Hippocampal formation (tissue), 2 donors: ENCODE measurements at regions not wholly inside any gene's neighbourhood (a gene's known extent, or its start where the extent isn't known, plus 50 kb on each side); places are given as distances from the start of the nearest gene placed in this dataset.
A peak's percentile ranks its signal among the peaks of the same experiment; 100 is the strongest.
"Not testable (repeated sequence)": the region's sequence is repeated elsewhere in the genome, so short reads cannot be mapped to it uniquely, and the experiment has no call there.

Experiments used
- DNase-seq, 2 donors: peaks; one replicate each; lab custom pipeline; 2025; lab: John Stamatoyannopoulos, UW

DNA sequence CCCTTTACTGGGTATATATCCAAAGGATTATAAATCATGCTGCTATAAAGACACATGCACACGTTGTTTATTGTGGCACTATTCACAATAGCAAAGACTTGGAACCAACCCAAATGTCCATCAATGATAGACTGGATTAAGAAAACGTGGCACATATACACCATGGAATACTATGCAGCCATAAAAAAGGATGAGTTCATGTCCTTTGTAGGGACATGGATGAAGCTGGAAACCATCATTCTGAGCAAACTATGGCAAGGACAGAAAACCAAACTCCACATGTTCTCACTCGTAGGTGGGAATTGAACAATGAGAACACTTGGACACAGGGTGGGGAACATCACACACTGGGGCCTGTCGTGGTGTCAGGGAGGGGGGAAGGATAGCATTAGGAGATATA, 59.2 kb downstream of the CXorf49B start:
- not testable (repeated sequence) for DNase-seq

DNA sequence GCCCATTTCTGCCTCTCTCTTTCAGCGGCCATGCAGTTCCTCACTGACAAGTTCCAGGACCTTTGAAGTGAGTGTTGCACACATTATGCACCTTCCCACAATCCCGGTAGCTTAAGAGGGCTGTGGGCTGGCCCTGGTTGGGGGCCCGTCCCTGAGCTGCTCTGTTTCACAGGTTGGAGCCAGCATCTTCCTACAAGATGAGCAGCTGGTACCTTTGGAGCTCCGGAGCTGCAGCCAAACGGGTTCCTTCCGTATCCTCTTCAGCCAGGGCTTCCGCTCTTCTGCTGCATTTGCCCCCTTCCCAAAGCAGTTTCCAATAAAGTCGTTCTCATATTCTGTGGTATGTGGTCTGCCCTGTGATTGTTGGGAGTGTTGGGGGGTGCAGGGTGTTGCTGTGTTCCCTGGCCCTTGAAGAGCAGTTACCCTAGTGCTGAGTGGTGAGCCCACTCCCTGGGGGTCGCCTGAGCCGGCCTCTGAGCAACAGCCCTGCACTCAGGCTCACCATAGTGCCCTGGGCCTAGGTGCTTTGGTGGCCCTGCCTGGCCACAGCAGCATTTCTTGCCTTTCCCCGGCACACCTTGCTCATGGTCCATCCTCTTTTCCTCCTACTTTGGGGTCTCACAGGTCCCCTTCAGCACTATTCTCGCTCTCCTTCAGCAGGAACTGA, 60.4 kb downstream of the CXorf49B start:
- DNase-seq, result no peak

DNA sequence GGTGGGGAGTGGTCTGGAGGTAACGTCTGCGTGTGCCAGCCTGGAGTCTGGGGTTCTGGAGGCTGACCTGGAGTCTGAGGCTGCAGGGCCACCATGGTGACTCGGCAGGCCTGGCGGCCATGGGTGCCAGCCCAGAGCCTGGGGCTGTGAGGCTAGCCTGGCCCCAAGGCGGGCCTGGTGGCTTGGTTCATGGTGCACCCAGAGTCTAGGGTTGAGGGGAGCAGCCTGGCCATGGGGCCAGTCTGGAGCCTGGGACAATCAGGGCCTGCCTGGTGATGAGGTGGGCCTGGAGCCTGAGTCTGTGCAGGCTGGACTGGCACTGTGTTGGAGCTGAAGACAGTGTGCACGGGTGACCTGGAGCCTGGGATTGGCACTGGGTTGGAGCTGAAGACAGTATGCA, 64.9 kb downstream of the CXorf49B start:
- DNase-seq, result no peak

DNA sequence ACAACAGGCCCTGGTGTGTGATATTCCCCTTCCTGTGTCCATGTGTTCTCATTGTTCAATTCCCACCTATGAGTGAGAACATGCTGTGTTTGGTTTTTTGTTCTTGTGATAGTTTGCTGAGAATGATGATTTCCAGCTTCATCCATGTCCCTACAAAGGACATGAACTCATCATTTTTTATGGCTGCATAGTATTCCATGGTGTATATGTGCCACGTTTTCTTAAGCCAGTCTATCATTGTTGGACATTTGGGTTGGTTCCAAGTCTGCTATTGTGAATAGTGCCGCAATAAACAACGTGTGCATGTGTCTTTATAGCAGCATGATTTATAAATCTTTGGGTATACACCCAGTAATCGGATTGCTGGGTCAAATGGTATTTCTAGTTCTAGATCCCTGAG, 72.6 kb upstream of the NHSL2 start:
- DNase-seq, result not testable (repeated sequence)

DNA sequence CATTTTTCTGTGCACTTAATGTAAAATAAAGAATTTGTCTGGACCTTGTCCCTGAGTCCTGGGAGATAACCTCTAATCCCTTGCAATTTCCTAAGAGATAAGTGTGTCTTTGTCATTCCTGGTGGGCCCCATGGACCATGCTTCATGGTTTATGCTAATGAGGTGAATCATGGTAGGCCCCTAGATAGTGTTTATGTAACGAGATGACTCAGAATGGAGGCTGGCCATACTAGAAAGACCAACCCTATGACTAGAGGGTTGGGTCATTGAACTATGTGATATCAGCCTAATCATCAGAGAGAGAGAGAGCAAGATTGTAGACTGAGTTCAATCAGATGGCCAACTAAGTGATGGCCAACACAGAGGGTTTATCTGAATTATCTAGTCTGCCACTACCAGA, 64.2 kb upstream of the NHSL2 start:
- DNase-seq, result no peak

DNA sequence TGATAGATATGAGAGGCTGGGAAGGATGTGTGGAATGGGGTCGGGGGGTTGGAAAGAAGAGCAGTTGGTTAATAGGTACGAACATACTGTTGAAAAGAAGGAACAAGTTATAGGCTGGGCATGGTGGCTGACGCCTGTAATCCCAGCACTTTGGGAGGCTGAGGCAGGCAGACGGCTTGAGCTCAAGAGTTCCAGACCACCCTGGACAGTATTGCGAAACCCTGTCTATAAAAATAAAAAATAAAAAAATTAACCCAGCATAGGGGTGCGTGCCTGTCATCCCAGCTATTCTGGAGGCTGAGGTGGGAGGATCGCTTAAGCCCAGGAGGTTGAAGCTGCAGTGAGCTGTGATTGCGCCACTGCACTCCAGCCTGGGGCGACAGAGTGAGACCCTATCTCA, 58.5 kb upstream of the NHSL2 start:
- no peak for DNase-seq

DNA sequence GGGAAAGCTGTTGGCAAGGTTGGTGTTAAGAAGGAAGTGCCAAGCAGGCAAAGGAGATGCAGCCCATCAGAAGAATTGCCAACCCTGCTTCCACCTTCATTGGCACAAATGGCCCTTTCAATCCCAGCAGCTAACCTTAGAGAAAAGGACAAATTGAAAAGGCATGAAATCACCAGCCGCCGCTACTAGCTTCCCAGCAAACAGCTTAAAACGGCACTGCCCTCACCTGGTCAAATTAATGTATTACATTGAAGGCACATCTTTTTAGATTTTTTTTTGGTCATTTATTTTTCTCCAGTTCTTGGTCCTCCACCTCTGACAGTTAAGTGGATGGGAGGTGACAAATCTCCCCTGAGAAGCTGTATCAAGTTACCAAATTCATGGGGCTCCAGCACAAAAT, 51.0 kb upstream of the NHSL2 start:
- DNase-seq, result peak in 1 of 2 donors; percentile 34
